Hippocampal formation (tissue), 2 donors: ENCODE measurements at regions not wholly inside any gene's neighbourhood (a gene's known extent, or its start where the extent isn't known, plus 50 kb on each side); places are given as distances from the start of the nearest gene placed in this dataset.
"Not testable (repeated sequence)": the region's sequence is repeated elsewhere in the genome, so short reads cannot be mapped to it uniquely, and the experiment has no call there.

Source experiments
- DNase-seq, 2 donors: peaks; one replicate each; lab custom pipeline; 2025; lab: John Stamatoyannopoulos, UW

GRCh38 chrX:118257781-118258180 is 88.1 kb upstream of the WDR44 start:
- no peak for DNase-seq

GRCh38 chrX:118259213-118259612 is 86.7 kb upstream of the WDR44 start:
- no peak for DNase-seq

- DNase-seq, result no peak
Measured at GRCh38 chrX:118261151-118261550, 84.8 kb upstream of the WDR44 start.

- no peak for DNase-seq
Measured at GRCh38 chrX:118271775-118272174, 74.1 kb upstream of the WDR44 start.

- no peak for DNase-seq
Measured at GRCh38 chrX:118272242-118272641, 73.7 kb upstream of the WDR44 start.

GRCh38 chrX:118286066-118286762 is 59.7 kb upstream of the WDR44 start:
- no peak for DNase-seq

GRCh38 chrX:118295818-118296217 is 50.1 kb upstream of the WDR44 start:
- DNase-seq, result not testable (repeated sequence)
